Ovary (tissue), 3 donors: ENCODE measurements at regions not wholly inside any gene's neighbourhood (a gene's known extent, or its start where the extent isn't known, plus 50 kb on each side); places are given as distances from the start of the nearest gene placed in this dataset.

Experiments
- CTCF ChIP-seq, 3 donors: fragments of 450-650 bp in 2 of 3; fragments of 200-600 bp in 1 of 3; IDR thresholded peaks; one replicate each; pipeline versions ENCODE4 v1.5.1 to v1.8.0; 2016 to 2022; ENCODE audit warnings: antibody characterized with exemption in 3 of 3, mild to moderate bottlenecking in 1 of 3
- EP300 ChIP-seq: sonication (generic); formaldehyde crosslinking; IDR thresholded peaks from one replicate; pipeline ENCODE4 v1.6.1; 2017; ENCODE audit warnings: antibody characterized with exemption
- POLR2A ChIP-seq: fragments of 450-650 bp; IDR thresholded peaks from one replicate; pipeline ENCODE4 v1.6.1; 2017; ENCODE audit warnings: antibody characterized with exemption, mild to moderate bottlenecking, moderate library complexity
- donor health status: DM: no; HTN: no; CAD: no.

DNA sequence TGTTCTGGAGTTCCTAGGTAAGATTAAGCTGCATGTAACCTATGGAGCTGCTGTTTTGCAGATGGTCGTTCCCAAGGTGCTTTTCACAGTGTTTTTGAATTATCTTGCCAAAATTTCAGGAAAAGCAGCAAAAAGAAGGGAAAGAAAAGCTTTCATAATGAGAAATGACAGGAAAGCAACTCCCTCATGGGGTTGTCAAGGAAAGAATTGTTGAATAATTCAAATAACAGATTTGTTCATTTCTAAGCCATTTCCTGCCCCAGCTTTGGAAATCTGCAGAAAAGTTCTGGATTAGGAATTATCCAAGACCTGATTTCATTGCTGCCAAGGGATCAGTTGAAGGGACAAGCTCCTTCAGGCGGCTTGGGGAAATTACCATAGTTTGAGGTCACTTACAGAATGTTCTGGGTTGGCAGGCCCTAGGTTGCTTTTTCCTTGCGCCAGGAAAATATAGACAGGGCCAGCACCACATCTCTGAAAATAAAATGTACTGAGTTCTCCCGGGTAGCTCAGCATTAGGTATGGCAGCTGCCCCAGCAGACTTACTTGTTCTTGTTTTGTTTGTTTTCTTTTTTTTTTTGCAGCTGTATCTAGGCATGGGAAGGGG is 354.7 kb downstream of the STIM2 start:
- TF ChIP-seq CTCF (IDR thresholded peaks at IDR 0.05): no peak
- TF ChIP-seq EP300: no peak
- no peak for TF ChIP-seq POLR2A
